IMR-90 (cell line): ENCODE measurements at regions not wholly inside any gene's neighbourhood (a gene's known extent, or its start where the extent isn't known, plus 50 kb on each side); places are given as distances from the start of the nearest gene placed in this dataset.

Experiments
- BHLHE40 ChIP-seq: fragments of 150-350 bp; IDR thresholded peaks from 2 replicates; pipeline ENCODE4 v1.6.1; 2016; ENCODE audit warnings: mild to moderate bottlenecking, low read depth, low read length
- CEBPB ChIP-seq: IDR thresholded peaks from 2 replicates; pipeline ENCODE4 v1.6.1; 2012; ENCODE audit warnings: low read depth, low read length, improper control_type of control experiment
- CHD1 ChIP-seq: IDR thresholded peaks from 2 replicates; pipeline ENCODE4 v1.6.1; 2012; ENCODE audit warnings: low read depth, low read length, improper control_type of control experiment
- CTCF ChIP-seq: conservative IDR thresholded peaks from 2 replicates; pipeline ENCODE4 v1.5.1; 2012; ENCODE audit warnings: mild to moderate bottlenecking, low read depth, low read length, improper control_type of control experiment
- MAZ ChIP-seq: IDR thresholded peaks from 2 replicates; pipeline ENCODE4 v1.6.1; 2012; ENCODE audit warnings: low read depth, mild to moderate bottlenecking, low read length, improper control_type of control experiment, moderate library complexity, borderline replicate concordance
- MXI1 ChIP-seq: IDR thresholded peaks from 2 replicates; pipeline ENCODE4 v1.6.1; 2012; ENCODE audit warnings: low read depth, mild to moderate bottlenecking, low read length, moderate library complexity, borderline replicate concordance
- POLR2A ChIP-seq: IDR thresholded peaks from 2 replicates; pipeline ENCODE4 v1.6.1; 2012; ENCODE audit warnings: mild to moderate bottlenecking, low read depth, low read length
- RAD21 ChIP-seq: IDR thresholded peaks from 2 replicates; pipeline ENCODE4 v1.6.1; 2012; ENCODE audit warnings: low read length, improper control_type of control experiment
- RCOR1 ChIP-seq: IDR thresholded peaks from 2 replicates; pipeline ENCODE4 v1.6.1; 2012; ENCODE audit warnings: mild to moderate bottlenecking, low read length, improper control_type of control experiment; ENCODE audit not compliant: insufficient replicate concordance
- RFX5 ChIP-seq: IDR thresholded peaks from 2 replicates; pipeline ENCODE4 v1.8.0; 2012; ENCODE audit warnings: low read depth, mild to moderate bottlenecking, low read length, moderate library complexity
- SMC3 ChIP-seq: fragments of 150-350 bp; IDR thresholded peaks from 2 replicates; pipeline ENCODE4 v1.6.1; 2016; ENCODE audit warnings: low read depth, mild to moderate bottlenecking, antibody characterized with exemption, low read length, moderate library complexity
- USF2 ChIP-seq: fragments of 150-350 bp; IDR thresholded peaks from 2 replicates; pipeline ENCODE4 v1.6.1; 2017; ENCODE audit warnings: mild to moderate bottlenecking, antibody characterized with exemption, low read length, low read depth

- TF ChIP-seq SMC3: no peak
- no peak for TF ChIP-seq CTCF
- no peak for TF ChIP-seq POLR2A
- no peak for TF ChIP-seq BHLHE40
- TF ChIP-seq USF2: no peak
- TF ChIP-seq CEBPB: no peak
- no peak for TF ChIP-seq RCOR1
- no peak for TF ChIP-seq RAD21
- TF ChIP-seq RFX5: no peak
- no peak for TF ChIP-seq MAZ
- no peak for TF ChIP-seq CHD1
- TF ChIP-seq MXI1: no peak
Observed at GRCh38 chr14:82500222-82500621, 966.6 kb upstream of the SEL1L start.
